NCI-H128 (cell line): ENCODE measurements at regions not wholly inside any gene's neighbourhood (a gene's known extent, or its start where the extent isn't known, plus 50 kb on each side); places are given as distances from the start of the nearest gene placed in this dataset.

Source experiments
- DNase-seq: peaks from one replicate; lab custom pipeline; 2025; ENCODE audit not compliant: unreplicated experiment; lab: John Stamatoyannopoulos, UW

- DNase-seq = no peak
These were observed 112.1 kb upstream of the EYS start for GRCh38 chr6:65819152-65819551.

- no peak for DNase-seq
These were observed 111.5 kb upstream of the EYS start for GRCh38 chr6:65818576-65818975.

DNA sequence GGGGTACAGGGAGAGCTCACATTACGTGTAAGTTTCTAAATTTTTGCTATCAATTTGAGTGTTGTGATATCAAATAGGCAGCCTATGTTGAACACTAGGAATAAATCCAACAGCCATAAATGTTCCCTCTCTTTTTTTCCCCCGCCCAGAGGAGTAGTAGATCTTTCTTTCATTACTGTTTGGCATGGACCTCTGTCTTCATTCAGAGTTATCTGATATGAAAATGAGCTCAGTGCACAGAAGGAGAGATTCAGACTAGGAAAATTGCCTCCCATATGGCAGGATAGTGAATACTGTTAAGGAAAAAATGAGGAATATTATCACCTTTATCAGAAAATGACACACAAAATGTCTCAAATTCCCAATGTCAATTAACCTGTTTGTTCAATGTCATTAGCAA lies 110.0 kb upstream of the EYS start:
- DNase-seq = no peak

- DNase-seq = no peak
These were observed 107.0 kb upstream of the EYS start for GRCh38 chr6:65814071-65814470.

DNA sequence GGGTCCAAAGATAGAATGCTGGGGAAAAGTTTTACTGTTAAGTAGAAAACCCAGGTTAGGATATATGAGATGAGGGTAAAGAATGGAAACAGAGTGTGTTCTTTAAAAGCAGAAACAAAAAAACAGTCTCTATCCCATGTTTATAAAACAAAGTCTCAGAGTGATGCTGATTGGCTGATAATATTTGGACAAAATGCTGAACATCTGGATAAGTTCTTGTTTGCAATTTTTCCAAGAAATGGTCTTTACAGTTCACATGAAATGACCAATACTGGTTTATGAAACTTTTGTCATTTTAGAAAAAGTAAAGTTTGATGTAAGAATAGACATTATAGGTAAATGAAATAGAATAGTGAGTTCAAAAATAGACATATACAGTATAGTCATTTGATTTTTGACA lies 96.2 kb upstream of the EYS start:
- no peak for DNase-seq

DNA sequence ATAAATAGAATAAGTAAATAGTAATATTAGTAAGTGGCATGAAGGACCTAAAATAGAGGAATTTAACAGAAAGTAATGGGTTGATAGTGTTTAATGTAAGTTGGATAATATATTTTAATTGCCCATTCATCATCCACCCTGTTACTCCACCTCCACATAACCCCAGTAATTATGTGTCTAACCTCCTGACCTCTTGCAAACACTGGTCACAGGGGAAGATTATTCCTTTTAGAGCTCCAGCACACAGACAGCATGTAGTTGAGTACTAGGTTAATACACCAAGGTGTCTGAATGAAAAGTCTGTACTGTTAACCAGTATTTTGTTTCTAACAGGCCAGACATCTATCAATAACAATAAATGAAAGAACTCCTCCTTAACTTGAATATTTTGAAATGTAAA lies 92.4 kb upstream of the EYS start:
- no peak for DNase-seq

GRCh38 chr6:65798280-65799014 lies 91.4 kb upstream of the EYS start:
- no peak for DNase-seq

DNA sequence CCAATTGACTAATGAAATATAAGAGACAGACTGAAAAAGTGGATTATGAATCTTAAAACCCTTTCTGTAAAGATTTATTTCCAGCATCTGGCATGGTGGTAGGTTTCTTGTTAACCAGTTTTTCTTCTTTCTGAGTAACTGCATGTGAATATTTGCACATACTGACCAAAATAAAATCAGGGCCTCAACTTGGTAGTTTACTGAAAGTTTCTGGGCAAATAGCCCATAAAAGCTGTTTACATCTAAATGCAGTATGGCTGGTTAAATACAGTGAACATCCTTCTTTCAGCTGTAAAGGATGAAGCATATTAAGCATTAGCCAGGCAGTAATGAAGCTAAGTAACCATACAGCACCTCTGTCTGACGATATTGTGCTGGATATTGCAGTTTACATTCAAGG lies 83.6 kb upstream of the EYS start:
- no peak for DNase-seq

DNA sequence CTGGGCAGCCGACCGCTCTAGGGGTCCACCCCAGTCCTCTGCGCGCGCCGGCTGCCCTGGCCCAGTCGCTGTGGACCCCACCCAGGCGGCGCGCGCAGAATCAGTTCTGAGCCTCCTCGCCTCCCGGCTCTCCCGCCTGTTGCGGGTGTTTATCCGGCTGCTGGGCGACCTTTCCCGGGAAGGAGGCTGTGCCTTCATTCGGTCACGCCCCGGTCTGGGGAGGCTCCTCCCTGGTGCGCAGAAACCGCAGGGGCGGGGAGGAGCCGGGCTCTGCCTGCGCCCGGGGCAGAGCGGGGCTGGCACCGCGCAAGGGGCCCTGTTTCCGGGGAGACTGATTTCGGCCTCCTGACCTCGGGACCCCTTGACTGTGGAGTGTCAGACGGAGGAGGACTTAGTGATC lies 80.8 kb upstream of the EYS start:
- DNase-seq = no peak

- no peak for DNase-seq
These were observed 79.8 kb upstream of the EYS start for GRCh38 chr6:65786815-65787214.

DNA sequence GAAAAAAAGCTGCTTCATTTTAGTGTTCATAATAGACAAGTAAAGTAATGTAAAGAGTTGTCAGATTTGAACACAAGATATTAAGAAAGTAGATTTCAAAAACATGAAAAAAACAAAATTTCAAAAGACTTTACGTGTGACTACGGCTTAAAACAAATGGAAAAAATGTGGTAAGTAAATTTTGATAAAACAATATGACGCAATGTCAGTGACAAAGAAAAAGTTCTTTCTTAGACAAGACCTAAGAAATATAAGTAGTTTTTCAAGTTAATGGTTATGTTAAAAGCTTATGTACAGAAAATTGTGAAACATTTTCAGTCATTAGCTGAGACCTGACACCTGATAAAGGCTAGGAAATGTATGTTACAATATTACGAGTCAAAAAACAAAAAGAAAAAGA lies 73.7 kb upstream of the EYS start:
- DNase-seq = no peak

DNA sequence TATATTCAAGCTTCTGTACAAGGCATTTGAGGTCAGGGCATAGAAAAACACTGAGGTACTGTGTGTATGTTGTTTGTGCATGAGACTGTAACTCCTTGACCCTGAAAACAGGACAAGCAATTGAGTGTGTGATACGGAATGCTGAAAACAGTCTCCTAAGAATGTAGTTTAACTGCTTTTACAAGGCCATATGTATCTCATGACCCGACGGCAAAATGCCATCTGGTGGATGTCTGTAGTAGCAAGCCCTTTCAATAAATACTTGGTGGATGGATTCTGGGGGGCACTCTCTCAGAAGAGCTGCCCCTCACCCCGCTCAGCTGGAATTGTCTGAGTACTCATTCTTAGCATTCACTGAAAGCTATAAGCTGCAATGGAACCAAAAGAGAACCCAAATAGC lies 69.3 kb upstream of the EYS start:
- DNase-seq = no peak

- no peak for DNase-seq
These were observed 64.9 kb upstream of the EYS start for GRCh38 chr6:65771946-65772345.

DNA sequence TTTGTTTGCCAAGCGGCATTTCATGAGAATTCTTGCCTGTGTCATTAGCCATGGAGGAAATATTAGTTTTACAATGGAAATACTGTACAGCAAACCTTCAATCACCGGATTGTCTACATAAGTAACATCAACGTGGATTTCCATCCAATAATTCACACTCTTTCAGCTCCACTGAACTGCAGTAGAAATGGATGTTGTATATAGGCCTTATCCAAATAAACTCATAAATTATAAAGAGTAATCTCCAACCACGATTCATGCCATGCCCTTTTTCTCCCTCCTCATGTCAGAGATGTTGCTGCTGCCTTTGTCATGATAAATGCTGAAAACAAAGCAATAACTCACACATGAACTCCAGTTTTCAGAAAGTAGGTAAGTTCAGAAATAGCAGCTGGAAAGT lies 54.9 kb upstream of the EYS start:
- DNase-seq = no peak

DNA sequence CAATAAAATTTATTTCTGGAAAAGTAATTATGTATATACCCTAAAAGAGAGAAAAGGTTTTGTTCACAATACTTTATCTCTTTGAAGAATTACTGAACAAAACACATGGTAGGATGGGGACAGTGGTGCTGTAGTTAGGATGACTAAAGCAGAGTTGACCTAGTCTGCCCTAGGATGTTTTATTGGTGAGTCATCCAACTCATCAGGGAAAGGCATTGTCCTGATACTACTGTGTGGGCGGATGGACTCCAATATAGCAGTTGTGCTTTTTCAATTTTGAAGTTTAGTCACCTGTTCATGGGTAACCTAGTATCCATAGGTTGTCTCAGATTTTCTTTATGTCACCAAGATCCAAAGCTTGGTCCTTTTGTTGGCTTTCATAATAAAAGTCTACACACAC lies 53.3 kb upstream of the EYS start:
- DNase-seq = no peak
